Endothelial cell of umbilical vein (primary cell): ENCODE measurements at regions not wholly inside any gene's neighbourhood (a gene's known extent, or its start where the extent isn't known, plus 50 kb on each side); places are given as distances from the start of the nearest gene placed in this dataset. TPM values are rescaled to one million over a fixed set of nuclear protein-coding genes. Genes with fewer than 3 reads are reported as not detected.

ENCODE experiments used
- BruUV-seq: library from RNA; stranded (reverse); fragments of 400-500 nt; replicated peaks from 2 replicates; lab custom pipeline; 2021; lab: Mats Ljungman, UMichigan
- CTCF ChIA-PET: fragments of 300-600, 350-600 bp; sonication (Branson Sonifier 250); formaldehyde crosslinking; loops from one replicate; lab custom pipeline; 2021; ENCODE audit warnings: antibody characterized with exemption, inconsistent platforms; lab: Charles Lee
- POLR2A ChIA-PET: fragments of 300-600, 350-600 bp; sonication (Branson Sonifier 250); formaldehyde crosslinking; loops from one replicate; lab custom pipeline; 2021; ENCODE audit warnings: antibody characterized with exemption, inconsistent platforms; lab: Charles Lee
- DNase-seq: peaks from one replicate; pipeline ENCODE4 v3.0.0-alpha.2; 2011; ENCODE audit warnings: low read depth, low spot score
- FAIRE-seq: peaks from 2 replicates; lab custom pipeline; 2011; peaks lifted over from hg19 to GRCh38; lab: Jason Lieb, UNC
- H2AFZ ChIP-seq: 2 replicates; pipeline ENCODE4 v1.6.0; 2012; ENCODE audit warnings: low read depth, low read length, control low read depth, inconsistent platforms
- H3K27ac ChIP-seq: 2 replicates; pipeline ENCODE4 v1.5.1; 2011; ENCODE audit warnings: low read depth, mild to moderate bottlenecking, control low read depth, low read length, moderate library complexity; ENCODE audit not compliant: insufficient read depth
- H3K27me3 ChIP-seq, 2 experiments: 2 replicates each; pipeline versions ENCODE4 v1.6.0 to v1.6.1; 2011; ENCODE audit warnings: low read length in 2 of 2, mixed read lengths in 1 of 2; ENCODE audit not compliant: control insufficient read depth in 2 of 2, insufficient read depth in 2 of 2
- H3K36me3 ChIP-seq, 2 experiments: 2 replicates in 1 of 2; 3 replicates in 1 of 2; pipeline ENCODE4 v1.5.1; 2011; ENCODE audit warnings: low read length in 2 of 2, mild to moderate bottlenecking in 1 of 2, moderate library complexity in 1 of 2; ENCODE audit not compliant: control insufficient read depth in 2 of 2, insufficient read depth in 2 of 2; ENCODE audit errors: extremely low read depth in 1 of 2
- H3K4me1 ChIP-seq: 3 replicates; pipeline ENCODE4 v1.5.1; 2011; ENCODE audit warnings: mild to moderate bottlenecking, low read length; ENCODE audit not compliant: control insufficient read depth, insufficient read depth; ENCODE audit errors: extremely low read depth
- H3K4me2 ChIP-seq: 2 replicates; pipeline ENCODE4 v1.6.1; 2011; ENCODE audit warnings: low read length, control low read depth, mixed read lengths; ENCODE audit not compliant: insufficient read depth
- H3K4me3 ChIP-seq, 3 experiments: fragments of 200-600 bp in 1 of 3; sonication (generic), shearing (Covaris generic) in 1 of 3; replicated peaks in 1 of 3; 2 replicates each; pipeline ENCODE4 v1.5.1; 2011 to 2016; ENCODE audit warnings: control low read depth in 3 of 3, low read length in 3 of 3, mild to moderate bottlenecking in 2 of 3, inconsistent platforms in 1 of 3, low read depth in 1 of 3, moderate library complexity in 1 of 3; ENCODE audit not compliant: insufficient read depth in 1 of 3
- H3K79me2 ChIP-seq: 2 replicates; pipeline ENCODE4 v1.6.0; 2012; ENCODE audit warnings: low read length, inconsistent platforms; ENCODE audit not compliant: control insufficient read depth, insufficient read depth
- H3K9ac ChIP-seq: replicated peaks from 2 replicates; pipeline ENCODE3; 2011; ENCODE audit warnings: low read length, control low read depth; ENCODE audit not compliant: insufficient read depth; ENCODE audit errors: extremely low read depth
- H3K9me1 ChIP-seq: replicated peaks from 3 replicates; pipeline ENCODE4 v1.6.0; 2011; ENCODE audit warnings: mild to moderate bottlenecking, low read length; ENCODE audit not compliant: control insufficient read depth, insufficient read depth; ENCODE audit errors: extremely low read depth
- H3K9me3 ChIP-seq: replicated peaks from 2 replicates; pipeline ENCODE4 v1.5.1; 2012; ENCODE audit warnings: low read length, inconsistent platforms; ENCODE audit not compliant: control insufficient read depth, insufficient read depth
- H4K20me1 ChIP-seq: replicated peaks from 2 replicates; pipeline ENCODE3; 2011; ENCODE audit warnings: mild to moderate bottlenecking, low read length; ENCODE audit not compliant: control insufficient read depth, insufficient read depth; ENCODE audit errors: extremely low read depth
- EZH2 ChIP-seq: IDR thresholded peaks from 2 replicates; pipeline ENCODE4 v1.6.1; 2012; ENCODE audit warnings: borderline replicate concordance, low read depth, mild to moderate bottlenecking, moderate library complexity, low read length, inconsistent platforms; ENCODE audit not compliant: severe bottlenecking
- JUN ChIP-seq: IDR thresholded peaks from 2 replicates; pipeline ENCODE4 v1.6.1; 2011; ENCODE audit warnings: borderline replicate concordance, low read depth; ENCODE audit not compliant: insufficient read length, insufficient read depth
- MYC ChIP-seq: IDR thresholded peaks from one replicate; pipeline ENCODE4 v1.6.1; 2011; ENCODE audit warnings: mild to moderate bottlenecking, low read depth, low read length
- POLR2A ChIP-seq: IDR thresholded peaks from 2 replicates; pipeline ENCODE4 v1.6.1; 2012; ENCODE audit warnings: low read depth, mild to moderate bottlenecking, control low read depth, low read length
- POLR2AphosphoS5 ChIP-seq: IDR thresholded peaks from 2 replicates; pipeline ENCODE4 v1.6.1; 2012; ENCODE audit warnings: low read depth, mild to moderate bottlenecking, control low read depth, low read length, moderate library complexity; ENCODE audit not compliant: insufficient read depth
- dilution Hi-C: fragments of 300-500 bp; cut with MboI; formaldehyde crosslinking; loops from one replicate; pipeline ENCODE4 v1.15.0; 2019; ENCODE audit warnings: low sequenced_read_pairs; ENCODE audit not compliant: extremely low pct_ligation_motif_present
- intact Hi-C: fragments of 100-400 bp; cut with micrococcal nuclease; formaldehyde crosslinking; loops from one replicate; pipeline ENCODE4 v1.10.0; 2022
- small RNA-seq: library from RNA; depleted of rRNA; stranded (forward); fragments of <200 nt; gene quantifications from one replicate; pipeline ENCODE3, GENCODE V24; 2012; ENCODE audit warnings: low replicate concordance, low read depth; ENCODE audit not compliant: insufficient read depth, insufficient read length
- TF ChIP-seq, protein P1 (sequence below), 2 donors: IDR thresholded peaks; 1 replicate in 1 of 2; 2 replicates in 1 of 2; pipeline ENCODE4 v1.5.1; 2011; ENCODE audit warnings: low read length in 2 of 2, mild to moderate bottlenecking in 2 of 2, moderate library complexity in 2 of 2, control low read depth in 1 of 2, inconsistent platforms in 1 of 2, low read depth in 1 of 2; ENCODE audit not compliant: insufficient read depth in 1 of 2; ENCODE audit errors: extremely low read depth in 1 of 2

DNA sequence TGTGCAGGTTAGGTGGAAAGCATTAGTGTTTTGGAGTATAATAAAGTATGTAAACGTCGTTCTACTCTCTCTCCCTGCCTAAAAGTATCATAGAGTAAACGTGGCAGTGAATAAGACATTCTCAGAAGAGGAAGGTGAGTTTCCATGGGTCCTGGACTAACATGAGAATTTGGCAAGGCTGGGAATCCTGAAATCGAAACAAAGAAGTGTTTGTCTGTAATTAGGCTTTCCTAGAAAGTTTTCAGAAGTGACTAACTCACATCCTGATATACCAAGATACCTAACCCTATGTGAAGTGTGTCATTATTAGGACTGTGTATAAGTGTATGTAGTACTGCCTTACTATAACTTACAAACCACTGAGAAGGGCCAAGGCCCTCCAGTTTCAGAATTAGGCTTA is 50.7 kb upstream of the MAOA start:
- FAIRE-seq (no peak), DNase-seq (no peak)
- no peaks in the 10 kb centered on the region for H3K27me3 ChIP-seq
- H3K4me3 ChIP-seq, result no peak overlapping the region
- H3K9ac ChIP-seq, result no peak overlapping the region
- H3K79me2 ChIP-seq, result no peaks in the 10 kb centered on the region
- no peak for TF ChIP-seq JUN
- TF ChIP-seq, protein P1, sequence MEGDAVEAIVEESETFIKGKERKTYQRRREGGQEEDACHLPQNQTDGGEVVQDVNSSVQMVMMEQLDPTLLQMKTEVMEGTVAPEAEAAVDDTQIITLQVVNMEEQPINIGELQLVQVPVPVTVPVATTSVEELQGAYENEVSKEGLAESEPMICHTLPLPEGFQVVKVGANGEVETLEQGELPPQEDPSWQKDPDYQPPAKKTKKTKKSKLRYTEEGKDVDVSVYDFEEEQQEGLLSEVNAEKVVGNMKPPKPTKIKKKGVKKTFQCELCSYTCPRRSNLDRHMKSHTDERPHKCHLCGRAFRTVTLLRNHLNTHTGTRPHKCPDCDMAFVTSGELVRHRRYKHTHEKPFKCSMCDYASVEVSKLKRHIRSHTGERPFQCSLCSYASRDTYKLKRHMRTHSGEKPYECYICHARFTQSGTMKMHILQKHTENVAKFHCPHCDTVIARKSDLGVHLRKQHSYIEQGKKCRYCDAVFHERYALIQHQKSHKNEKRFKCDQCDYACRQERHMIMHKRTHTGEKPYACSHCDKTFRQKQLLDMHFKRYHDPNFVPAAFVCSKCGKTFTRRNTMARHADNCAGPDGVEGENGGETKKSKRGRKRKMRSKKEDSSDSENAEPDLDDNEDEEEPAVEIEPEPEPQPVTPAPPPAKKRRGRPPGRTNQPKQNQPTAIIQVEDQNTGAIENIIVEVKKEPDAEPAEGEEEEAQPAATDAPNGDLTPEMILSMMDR (IDR thresholded peaks at IDR 0.05; ENCODE audit: extremely low read depth in 1 of 2, insufficient read depth in 1 of 2, low read depth in 1 of 2, low read length in 2 of 2), result no peak
- TF ChIP-seq POLR2A, result no peak
- no peak for TF ChIP-seq MYC
- TF ChIP-seq POLR2AphosphoS5, result no peak
- TF ChIP-seq EZH2, result no peak
- H3K4me2 ChIP-seq, result no peak overlapping the region
- no peaks in the 10 kb centered on the region for H3K4me1 ChIP-seq
- no peaks in the 10 kb centered on the region for H3K36me3 ChIP-seq
- H3K9me3 ChIP-seq, result no peaks in the 10 kb centered on the region
- intact Hi-C loops (no loop called here), dilution Hi-C loops (no loop called here)
- CTCF ChIA-PET, result no interaction called here
- no peak overlapping the region for H3K27ac ChIP-seq
- H2AFZ ChIP-seq, result no peak overlapping the region
- BruUV-seq, result no TSS peak
- POLR2A ChIA-PET, result no interaction called here
- H4K20me1 ChIP-seq, result no peaks in the 10 kb centered on the region
- H3K9me1 ChIP-seq, result no peaks in the 10 kb centered on the region

Small RNA genes lying in the stretch of these regions (small RNA-seq; reads per million reads assigned to genes)
- not detected for gene AL451086.1
